Mesendoderm (in vitro differentiated cells): ENCODE measurements at regions not wholly inside any gene's neighbourhood (a gene's known extent, or its start where the extent isn't known, plus 50 kb on each side); places are given as distances from the start of the nearest gene placed in this dataset.

ENCODE experiments used
- DNase-seq: peaks from one replicate; pipeline ENCODE4 v3.0.0; 2013
- H2AK5ac ChIP-seq: 2 replicates; pipeline ENCODE4 v1.6.1; 2013; ENCODE audit warnings: low read length, inconsistent platforms
- H2BK120ac ChIP-seq: 2 replicates; pipeline ENCODE4 v1.6.1; 2013; ENCODE audit warnings: low read depth, mild to moderate bottlenecking, low read length, moderate library complexity, mixed read lengths
- H2BK15ac ChIP-seq: replicated peaks from 2 replicates; pipeline ENCODE4 v1.6.1; 2013; ENCODE audit warnings: low read depth, mild to moderate bottlenecking, moderate library complexity
- H2BK5ac ChIP-seq: 2 replicates; pipeline ENCODE4 v1.6.1; 2013; ENCODE audit warnings: low read length, inconsistent platforms
- H3K18ac ChIP-seq: 2 replicates; pipeline ENCODE4 v1.6.1; 2013; ENCODE audit warnings: mild to moderate bottlenecking, low read length, mixed read lengths
- H3K23ac ChIP-seq: one replicate; pipeline ENCODE4 v1.6.1; 2013; ENCODE audit warnings: low read length
- H3K27ac ChIP-seq: 2 replicates; pipeline ENCODE4 v1.5.1; 2013; ENCODE audit warnings: low read depth, mild to moderate bottlenecking, inconsistent platforms, low read length, moderate library complexity
- H3K27me3 ChIP-seq: 2 replicates; pipeline ENCODE4 v1.6.1; 2013; ENCODE audit warnings: low read length, control low read depth, mild to moderate bottlenecking, inconsistent platforms; ENCODE audit not compliant: insufficient read depth, poor library complexity
- H3K36me3 ChIP-seq: 2 replicates; pipeline ENCODE4 v1.6.1; 2013; ENCODE audit warnings: low read length, inconsistent platforms; ENCODE audit not compliant: control insufficient read depth, insufficient read depth
- H3K4ac ChIP-seq: one replicate; pipeline ENCODE4 v1.6.1; 2013; ENCODE audit warnings: low read depth, mild to moderate bottlenecking, low read length, moderate library complexity
- H3K4me1 ChIP-seq: 2 replicates; pipeline ENCODE4 v1.6.1; 2013; ENCODE audit warnings: low read depth, low read length, inconsistent platforms; ENCODE audit not compliant: control insufficient read depth
- H3K4me2 ChIP-seq: 2 replicates; pipeline ENCODE4 v1.6.1; 2013; ENCODE audit warnings: low read length
- H3K4me3 ChIP-seq: 2 replicates; pipeline ENCODE4 v1.5.1; 2013; ENCODE audit warnings: mild to moderate bottlenecking, low read length
- H3K56ac ChIP-seq: one replicate; pipeline ENCODE4 v1.6.1; 2013; ENCODE audit warnings: low read length
- H3K79me1 ChIP-seq: 2 replicates; pipeline ENCODE4 v1.6.1; 2013; ENCODE audit warnings: low read length, inconsistent platforms
- H3K79me2 ChIP-seq: 2 replicates; pipeline ENCODE4 v1.6.1; 2013; ENCODE audit warnings: mild to moderate bottlenecking, low read length; ENCODE audit not compliant: control insufficient read depth, insufficient read depth
- H3K9ac ChIP-seq: 2 replicates; pipeline ENCODE4 v1.6.1; 2013; ENCODE audit warnings: low read length, inconsistent platforms
- H4K5ac ChIP-seq: one replicate; pipeline ENCODE4 v1.6.1; 2013; ENCODE audit warnings: low read length
- H4K8ac ChIP-seq: one replicate; pipeline ENCODE4 v1.6.1; 2013; ENCODE audit warnings: low read depth, mild to moderate bottlenecking, control low read depth, low read length, moderate library complexity
- WGBS: extraction: QIAGEN DNeasy Blood & Tissue Kit; methylation state at CpG from one replicate; pipeline ENCODE4 v1.1.7; 2013; ENCODE audit warnings: low lambda C conversion rate, missing lambda C conversion rate; ENCODE audit not compliant: insufficient coverage; ENCODE audit errors: extremely low coverage; 5-methylcytosine and 5-hydroxymethylcytosine counted together

GRCh38 chr4:137043184-137043583 lies 489.1 kb downstream of the PCDH18 start:
- no peak overlapping the region for H3K4me2 ChIP-seq
- H3K36me3 ChIP-seq, result no peaks in the 10 kb centered on the region
- no peak overlapping the region for H4K5ac ChIP-seq
- no peaks in the 10 kb centered on the region for H3K4me1 ChIP-seq
- no peak overlapping the region for H3K27ac ChIP-seq
- H3K79me1 ChIP-seq, result no peaks in the 10 kb centered on the region
- no peak overlapping the region for H2BK15ac ChIP-seq
- H3K56ac ChIP-seq, result no peak overlapping the region
- H3K18ac ChIP-seq, result no peak overlapping the region
- no peak overlapping the region for H3K9ac ChIP-seq
- H3K4ac ChIP-seq, result no peak overlapping the region
- no peak overlapping the region for H3K4me3 ChIP-seq
- no peak overlapping the region for H2AK5ac ChIP-seq
- no CpG with 5 or more reads among the region's 2 CpGs for WGBS
- DNase-seq, result no peak
- no peak overlapping the region for H2BK120ac ChIP-seq
- no peak overlapping the region for H2BK5ac ChIP-seq
- H3K23ac ChIP-seq, result no peak overlapping the region
- H3K27me3 ChIP-seq, result no peaks in the 10 kb centered on the region
- H4K8ac ChIP-seq, result no peak overlapping the region
- no peaks in the 10 kb centered on the region for H3K79me2 ChIP-seq

- no peak overlapping the region for H3K9ac ChIP-seq
- no peak overlapping the region for H3K18ac ChIP-seq
- no peaks in the 10 kb centered on the region for H3K36me3 ChIP-seq
- H3K4me1 ChIP-seq, result no peaks in the 10 kb centered on the region
- H3K23ac ChIP-seq, result no peak overlapping the region
- H2BK15ac ChIP-seq, result no peak overlapping the region
- H3K79me1 ChIP-seq, result no peaks in the 10 kb centered on the region
- no peak overlapping the region for H3K4me3 ChIP-seq
- no peak overlapping the region for H4K5ac ChIP-seq
- no peak overlapping the region for H3K56ac ChIP-seq
- H2BK120ac ChIP-seq, result no peak overlapping the region
- no peaks in the 10 kb centered on the region for H3K79me2 ChIP-seq
- no peak overlapping the region for H3K27ac ChIP-seq
- no peak for DNase-seq
- no peak overlapping the region for H2AK5ac ChIP-seq
- H3K4ac ChIP-seq, result no peak overlapping the region
- H2BK5ac ChIP-seq, result no peak overlapping the region
- H3K4me2 ChIP-seq, result no peak overlapping the region
- no CpG with 5 or more reads among the region's 3 CpGs for WGBS
- H3K27me3 ChIP-seq, result no peaks in the 10 kb centered on the region
- no peak overlapping the region for H4K8ac ChIP-seq
Observed at GRCh38 chr4:137039370-137039769, 492.9 kb downstream of the PCDH18 start.

- Histone ChIP-seq H3K56ac (no peak overlapping the region), H3K23ac (no peak overlapping the region), H2AK5ac (no peak overlapping the region), H3K79me1 (no peaks in the 10 kb centered on the region), H3K4me2 (no peak overlapping the region), H3K27ac (no peak overlapping the region), H3K18ac (no peak overlapping the region), H2BK5ac (no peak overlapping the region), H3K36me3 (no peaks in the 10 kb centered on the region), H3K4me3 (no peak overlapping the region), H3K79me2 (no peaks in the 10 kb centered on the region), H3K4me1 (no peaks in the 10 kb centered on the region), H4K5ac (no peak overlapping the region), H4K8ac (no peak overlapping the region), H3K9ac (no peak overlapping the region), H3K4ac (no peak overlapping the region), H2BK120ac (no peak overlapping the region), H3K27me3 (no peaks in the 10 kb centered on the region), H2BK15ac (no peak overlapping the region)
- no peak for DNase-seq
Observed at GRCh38 chr4:137032222-137032621, 500.1 kb downstream of the PCDH18 start.

- Histone ChIP-seq H3K36me3 (no peaks in the 10 kb centered on the region), H4K8ac (no peak overlapping the region), H2BK120ac (no peak overlapping the region), H3K4me1 (peaks cover 4% of the 10 kb centered on the region), H3K56ac (no peak overlapping the region), H3K4ac (no peak overlapping the region), H3K27me3 (no peaks in the 10 kb centered on the region), H3K4me2 (no peak overlapping the region), H3K23ac (no peak overlapping the region), H2BK15ac (no peak overlapping the region), H4K5ac (no peak overlapping the region), H2BK5ac (no peak overlapping the region), H3K4me3 (no peak overlapping the region), H3K9ac (no peak overlapping the region), H3K79me1 (no peaks in the 10 kb centered on the region), H3K18ac (no peak overlapping the region), H3K27ac (no peak overlapping the region), H2AK5ac (no peak overlapping the region), H3K79me2 (no peaks in the 10 kb centered on the region)
- DNase-seq, result no peak
- WGBS, result no CpG with 5 or more reads among the region's 3 CpGs
Observed at GRCh38 chr4:137029026-137029425, 503.3 kb downstream of the PCDH18 start.

DNA sequence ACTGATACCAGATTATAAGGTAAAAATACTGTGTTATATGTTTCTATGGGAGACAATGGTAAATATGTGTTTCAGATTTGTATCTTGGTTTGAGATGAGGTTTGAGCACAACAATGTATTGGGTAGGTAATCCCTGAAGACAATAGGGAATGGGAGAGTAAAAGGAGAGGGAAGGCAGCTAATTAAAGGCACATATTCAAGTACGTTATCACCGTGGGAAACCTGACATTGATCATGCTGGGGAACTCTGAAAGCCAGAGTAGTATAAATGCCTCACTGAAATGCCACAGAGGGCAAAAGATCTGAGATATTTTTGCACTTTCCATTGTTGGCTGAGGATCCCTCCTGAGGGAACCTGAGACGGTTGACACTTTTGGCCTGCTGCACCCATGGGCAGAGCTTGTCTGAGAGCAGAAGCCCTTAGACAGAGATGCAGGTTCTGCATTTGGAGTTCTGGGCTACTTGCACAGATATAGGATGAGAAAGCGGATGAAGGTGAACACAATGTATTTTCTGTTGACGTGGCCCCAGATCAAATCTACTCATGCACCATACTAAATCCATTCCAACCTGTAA lies 506.7 kb downstream of the PCDH18 start:
- Histone ChIP-seq H3K56ac (no peak overlapping the region), H3K4me3 (no peak overlapping the region), H4K8ac (no peak overlapping the region), H3K4me1 (peaks cover 4% of the 10 kb centered on the region), H3K27me3 (no peaks in the 10 kb centered on the region), H3K4ac (no peak overlapping the region), H2BK5ac (no peak overlapping the region), H3K36me3 (no peaks in the 10 kb centered on the region), H3K23ac (no peak overlapping the region), H3K27ac (no peak overlapping the region), H3K18ac (no peak overlapping the region), H3K9ac (no peak overlapping the region), H3K79me1 (no peaks in the 10 kb centered on the region), H2AK5ac (no peak overlapping the region), H3K4me2 (no peak overlapping the region), H4K5ac (no peak overlapping the region), H2BK15ac (no peak overlapping the region), H2BK120ac (no peak overlapping the region), H3K79me2 (no peaks in the 10 kb centered on the region)
- WGBS, result no CpG with 5 or more reads among the region's 5 CpGs
- DNase-seq, result peak; percentile 76
